IMR-90 (cell line): ENCODE measurements at regions not wholly inside any gene's neighbourhood (a gene's known extent, or its start where the extent isn't known, plus 50 kb on each side); places are given as distances from the start of the nearest gene placed in this dataset.

ENCODE experiments used
- ATAC-seq: fragments of 200-7000 bp; cut with Tn5 transposase; 2 replicates; pipeline ENCODE4 v1.9.1; 2020; ENCODE audit warnings: low read depth, mild to moderate bottlenecking, moderate library complexity
- BruUV-seq: library from RNA; stranded (reverse); fragments of 400-500 nt; replicated peaks from 2 replicates; lab custom pipeline; 2021; lab: Mats Ljungman, UMichigan
- CTCF ChIA-PET: fragments of 300-600 bp; formaldehyde crosslinking; extraction: SDS; loops from one replicate; lab custom pipeline; 2021; ENCODE audit warnings: antibody characterized with exemption; lab: Yijun Ruan, JAX
- POLR2A ChIA-PET: fragments of 300-600 bp; sonication (Branson Sonifier 250); formaldehyde crosslinking; loops from one replicate; lab custom pipeline; 2022; ENCODE audit warnings: antibody characterized with exemption; ENCODE audit not compliant: unreplicated experiment; lab: Charles Lee
- DNase-seq: peaks from one replicate; pipeline ENCODE4 v3.0.0; 2013
- H2AFZ ChIP-seq: replicated peaks from 2 replicates; pipeline ENCODE3; 2013; ENCODE audit warnings: low read length, mild to moderate bottlenecking; ENCODE audit not compliant: poor library complexity
- H2AK5ac ChIP-seq: 2 replicates; pipeline ENCODE4 v1.6.1; 2013; ENCODE audit warnings: low read depth, low read length, inconsistent platforms
- H2AK9ac ChIP-seq: replicated peaks from 2 replicates; pipeline ENCODE3; 2013; ENCODE audit warnings: mild to moderate bottlenecking, low read depth, low read length, moderate library complexity; ENCODE audit not compliant: poor library complexity
- H2BK120ac ChIP-seq: 2 replicates; pipeline ENCODE4 v1.6.1; 2013; ENCODE audit warnings: low read depth, low read length, inconsistent platforms
- H2BK15ac ChIP-seq: 3 replicates; pipeline ENCODE4 v1.6.1; 2013; ENCODE audit warnings: low read depth, low read length, inconsistent platforms
- H2BK20ac ChIP-seq: 2 replicates; pipeline ENCODE4 v1.6.1; 2013; ENCODE audit warnings: low read depth, mild to moderate bottlenecking, inconsistent platforms, low read length, moderate library complexity
- H2BK5ac ChIP-seq: 2 replicates; pipeline ENCODE4 v1.6.1; 2013; ENCODE audit warnings: mild to moderate bottlenecking, low read depth, low read length, inconsistent platforms; ENCODE audit not compliant: poor library complexity, severe bottlenecking
- H3K14ac ChIP-seq: replicated peaks from 2 replicates; pipeline ENCODE4 v1.6.1; 2013; ENCODE audit warnings: low read depth, low read length, inconsistent platforms
- H3K18ac ChIP-seq: 2 replicates; pipeline ENCODE4 v1.6.1; 2013; ENCODE audit warnings: low read depth, low read length, control low read depth
- H3K23ac ChIP-seq: 2 replicates; pipeline ENCODE4 v1.6.1; 2013; ENCODE audit warnings: low read depth, low read length, inconsistent platforms
- H3K27ac ChIP-seq: 2 replicates; pipeline ENCODE4 v1.5.1; 2013; ENCODE audit warnings: mild to moderate bottlenecking, control low read depth, low read length; ENCODE audit not compliant: insufficient read depth
- H3K27me3 ChIP-seq: 2 replicates; pipeline ENCODE4 v1.6.1; 2013; ENCODE audit warnings: low read length; ENCODE audit not compliant: control insufficient read depth, insufficient read depth
- H3K36me3 ChIP-seq: 2 replicates; pipeline ENCODE4 v1.6.1; 2013; ENCODE audit warnings: low read length, mixed read lengths; ENCODE audit not compliant: control insufficient read depth, insufficient read depth
- H3K4ac ChIP-seq: 2 replicates; pipeline ENCODE4 v1.6.1; 2013; ENCODE audit warnings: low read depth, low read length, inconsistent platforms
- H3K4me1 ChIP-seq: 2 replicates; pipeline ENCODE4 v1.6.1; 2013; ENCODE audit warnings: low read length, mixed read lengths; ENCODE audit not compliant: control insufficient read depth, insufficient read depth
- H3K4me2 ChIP-seq: 2 replicates; pipeline ENCODE4 v1.6.1; 2013; ENCODE audit warnings: low read depth, mild to moderate bottlenecking, control low read depth, low read length, moderate library complexity
- H3K4me3 ChIP-seq: 2 replicates; pipeline ENCODE4 v1.5.1; 2013; ENCODE audit warnings: low read depth, mild to moderate bottlenecking, control low read depth, low read length, moderate library complexity; ENCODE audit not compliant: insufficient read depth
- H3K56ac ChIP-seq: 2 replicates; pipeline ENCODE4 v1.6.1; 2013; ENCODE audit warnings: low read length, inconsistent platforms; ENCODE audit not compliant: insufficient read depth; ENCODE audit errors: extremely low read depth
- H3K79me1 ChIP-seq, 2 experiments: 2 replicates each; pipeline ENCODE4 v1.6.1; 2013; ENCODE audit warnings: low read length in 2 of 2, inconsistent platforms in 1 of 2, low read depth in 1 of 2
- H3K9ac ChIP-seq: 2 replicates; pipeline ENCODE4 v1.6.1; 2013; ENCODE audit warnings: low read depth, low read length, control low read depth
- H3K9me1 ChIP-seq: 2 replicates; pipeline ENCODE4 v1.6.1; 2013; ENCODE audit warnings: low read length, inconsistent platforms; ENCODE audit not compliant: insufficient read depth
- H3K9me3 ChIP-seq: 2 replicates; pipeline ENCODE4 v1.6.1; 2013; ENCODE audit warnings: low read length; ENCODE audit not compliant: control insufficient read depth, insufficient read depth
- H4K20me1 ChIP-seq: 2 replicates; pipeline ENCODE4 v1.6.1; 2013; ENCODE audit warnings: low read length, inconsistent platforms; ENCODE audit not compliant: insufficient read depth
- H4K5ac ChIP-seq: 2 replicates; pipeline ENCODE4 v1.6.1; 2013; ENCODE audit warnings: mild to moderate bottlenecking, low read depth, low read length, control low read depth
- H4K8ac ChIP-seq, 2 experiments: 2 replicates each; pipeline ENCODE4 v1.6.1; 2013; ENCODE audit warnings: low read depth in 2 of 2, low read length in 2 of 2, control low read depth in 1 of 2, inconsistent platforms in 1 of 2
- H4K91ac ChIP-seq: 2 replicates; pipeline ENCODE4 v1.6.1; 2013; ENCODE audit warnings: low read depth, low read length, inconsistent platforms; ENCODE audit not compliant: insufficient read depth
- BHLHE40 ChIP-seq: fragments of 150-350 bp; IDR thresholded peaks from 2 replicates; pipeline ENCODE4 v1.6.1; 2016; ENCODE audit warnings: mild to moderate bottlenecking, low read depth, low read length
- CEBPB ChIP-seq: IDR thresholded peaks from 2 replicates; pipeline ENCODE4 v1.6.1; 2012; ENCODE audit warnings: low read depth, low read length, improper control_type of control experiment
- FOS ChIP-seq: fragments of 150-350 bp; IDR thresholded peaks from 2 replicates; pipeline ENCODE4 v1.6.1; 2016; ENCODE audit warnings: low read depth, low read length
- MAFK ChIP-seq: IDR thresholded peaks from 2 replicates; pipeline ENCODE4 v1.6.1; 2012; ENCODE audit warnings: low read depth, low read length, improper control_type of control experiment
- MAZ ChIP-seq: IDR thresholded peaks from 2 replicates; pipeline ENCODE4 v1.6.1; 2012; ENCODE audit warnings: low read depth, mild to moderate bottlenecking, low read length, improper control_type of control experiment, moderate library complexity, borderline replicate concordance
- MXI1 ChIP-seq: IDR thresholded peaks from 2 replicates; pipeline ENCODE4 v1.6.1; 2012; ENCODE audit warnings: low read depth, mild to moderate bottlenecking, low read length, moderate library complexity, borderline replicate concordance
- RFX5 ChIP-seq: IDR thresholded peaks from 2 replicates; pipeline ENCODE4 v1.8.0; 2012; ENCODE audit warnings: low read depth, mild to moderate bottlenecking, low read length, moderate library complexity
- SMC3 ChIP-seq: fragments of 150-350 bp; IDR thresholded peaks from 2 replicates; pipeline ENCODE4 v1.6.1; 2016; ENCODE audit warnings: low read depth, mild to moderate bottlenecking, antibody characterized with exemption, low read length, moderate library complexity
- USF2 ChIP-seq: fragments of 150-350 bp; IDR thresholded peaks from 2 replicates; pipeline ENCODE4 v1.6.1; 2017; ENCODE audit warnings: mild to moderate bottlenecking, antibody characterized with exemption, low read length, low read depth
- WGBS, 2 experiments: methylation state at CpG; one replicate each; pipeline versions ENCODE4 v1.1.5 to v1.1.7; 2013; ENCODE audit warnings: missing lambda C conversion rate in 2 of 2; ENCODE audit not compliant: insufficient read length in 1 of 2; ENCODE audit errors: extremely low coverage in 2 of 2; 5-methylcytosine and 5-hydroxymethylcytosine counted together
- dilution Hi-C: fragments of 300-500 bp; cut with HindIII; formaldehyde crosslinking; loops from one replicate; pipeline ENCODE4 v1.14.3; 2018; ENCODE audit warnings: low sequenced_read_pairs; ENCODE audit not compliant: unreplicated experiment
- in situ Hi-C: fragments of 300-500 bp; cut with MboI; formaldehyde crosslinking; loops from 3 replicates; pipeline ENCODE4 v1.14.3; 2019; ENCODE audit warnings: low sequenced_read_pairs, inconsistent platforms, mixed read lengths
- intact Hi-C: fragments of 100-400 bp; cut with micrococcal nuclease; formaldehyde crosslinking; loops from 2 replicates; pipeline ENCODE4 v1.10.0; 2022

- no peak for TF ChIP-seq USF2
These were observed 88.0 kb upstream of the ZBTB40 start (continued) for GRCh38 chr1:22363403-22364325.

- DNase-seq = no peak
- Histone ChIP-seq H3K4me2 (no peak overlapping the region), H3K9me3 (no peaks in the 10 kb centered on the region; the same call in 1 of the 2 replicates), H3K4ac (no peak overlapping the region), H2BK5ac (no peak overlapping the region), H3K9me1 (0 out of 2 replicates have a peak, but pooled peaks cover 2% of the 10 kb centered on the region), H4K5ac (no peak overlapping the region), H3K9ac (no peak overlapping the region), H2BK120ac (no peak overlapping the region), H2BK15ac (no peak overlapping the region), H3K4me1 (no peaks in the 10 kb centered on the region), H2BK20ac (no peak overlapping the region), H3K4me3 (no peak overlapping the region), H4K20me1 (no peaks in the 10 kb centered on the region), H2AK5ac (no peak overlapping the region), H3K18ac (no peak overlapping the region), H2AFZ (no peak overlapping the region), H3K79me1 (no peaks in the 10 kb centered on the region), H2AK9ac (no peak overlapping the region), H3K27me3 (peaks cover 68% of the 10 kb centered on the region), H3K23ac (no peak overlapping the region), H3K56ac (no peak overlapping the region), H4K91ac (no peak overlapping the region), H3K27ac (no peak overlapping the region), H3K14ac (no peak overlapping the region), H3K36me3 (no peaks in the 10 kb centered on the region), H4K8ac (no peak overlapping the region)
- no TSS peak for BruUV-seq
- ChIA-PET CTCF (no interaction called here), POLR2A (no interaction called here)
- TF ChIP-seq MAZ (no peak), USF2 (no peak), BHLHE40 (no peak), CEBPB (no peak), SMC3 (no peak), FOS (no peak), MAFK (no peak), MXI1 (no peak), RFX5 (no peak)
- in situ Hi-C loops = no loop called here
- 71% methylated on average over 4 of the region's 5 CpGs; no CpG with 5 or more reads in 1 of the 2 experiments for WGBS, 2 experiments
- intact Hi-C loops = no loop called here
- no peak for ATAC-seq
- dilution Hi-C loops = no loop called here
These were observed 87.4 kb upstream of the ZBTB40 start for GRCh38 chr1:22364326-22364650.
